GM10248 (cell line): ENCODE measurements at regions not wholly inside any gene's neighbourhood (a gene's known extent, or its start where the extent isn't known, plus 50 kb on each side); places are given as distances from the start of the nearest gene placed in this dataset.

Source experiments
- CTCF ChIA-PET: fragments of 300-600 bp; sonication (Branson Sonifier 250); formaldehyde crosslinking; extraction: SDS; loops from one replicate; lab custom pipeline; 2021; ENCODE audit warnings: antibody characterized with exemption; lab: Yijun Ruan, JAX
- POLR2A ChIA-PET: fragments of 350-650 bp; sonication (Branson Sonifier 250); formaldehyde crosslinking; extraction: SDS; loops from one replicate; lab custom pipeline; 2020; ENCODE audit warnings: antibody characterized with exemption; lab: Yijun Ruan, JAX
- DNase-seq: peaks from one replicate; pipeline ENCODE4 v3.0.0; 2012; ENCODE audit errors: extremely low spot score
- CTCF ChIP-seq: IDR thresholded peaks from 2 replicates; pipeline ENCODE4 v1.5.1; 2012; ENCODE audit warnings: mild to moderate bottlenecking, low read depth; ENCODE audit errors: extremely low read depth, missing control alignments, control extremely low read depth

- POLR2A ChIA-PET: no interaction called here
- TF ChIP-seq CTCF: no peak
- CTCF ChIA-PET: interaction anchor here (1.0 kb wide), 1 partner anchor 15 kb away, joined by 4 read pairs; no protein-coding TSS in a partner anchor
- DNase-seq: no peak
Measured at GRCh38 chr20:11158146-11158545, 484.3 kb upstream of the JAG1 start.

DNA sequence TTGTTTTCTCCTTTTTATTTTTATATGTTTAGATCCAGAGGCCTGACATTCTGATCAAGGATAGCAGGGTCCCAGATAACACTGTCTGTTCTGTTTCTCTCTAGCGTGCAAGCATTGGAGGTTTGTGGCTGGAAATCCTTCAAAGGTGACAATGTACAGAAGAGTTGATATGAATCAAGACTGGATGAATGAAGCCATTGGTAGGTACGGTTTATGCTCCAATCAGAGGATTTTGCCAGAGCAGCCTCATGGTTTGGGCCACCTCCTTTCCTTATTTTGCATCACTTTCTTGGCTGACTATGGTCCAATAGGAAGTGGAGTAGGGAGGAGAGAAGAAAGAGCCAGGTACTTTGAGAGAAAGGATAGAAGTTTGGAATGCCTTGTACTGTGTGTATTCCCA is 484.8 kb upstream of the JAG1 start:
- DNase-seq: no peak
- POLR2A ChIA-PET: no interaction called here
- CTCF ChIA-PET: no interaction called here
- TF ChIP-seq CTCF: no peak

DNA sequence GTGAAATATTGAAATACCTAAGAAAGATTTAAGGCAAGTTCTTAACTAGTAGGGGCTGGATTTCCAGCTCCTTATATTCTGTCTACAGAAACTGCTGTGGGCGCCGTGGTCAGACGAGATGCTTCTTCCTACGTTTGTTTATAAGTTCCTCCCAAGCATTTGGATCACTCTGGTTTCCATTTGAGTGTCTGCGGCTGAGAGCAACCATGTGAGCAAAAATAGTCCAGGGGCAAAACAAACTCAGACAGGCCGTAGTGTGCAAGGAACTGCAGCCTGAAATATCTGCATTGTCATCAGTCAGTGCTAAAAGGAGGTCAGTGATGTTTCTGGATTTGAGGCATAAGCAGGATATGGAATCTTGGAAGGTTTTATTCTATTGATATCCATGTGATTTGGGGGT is 485.9 kb upstream of the JAG1 start:
- ChIA-PET CTCF (no interaction called here), POLR2A (no interaction called here)
- TF ChIP-seq CTCF: no peak
- no peak for DNase-seq

DNA sequence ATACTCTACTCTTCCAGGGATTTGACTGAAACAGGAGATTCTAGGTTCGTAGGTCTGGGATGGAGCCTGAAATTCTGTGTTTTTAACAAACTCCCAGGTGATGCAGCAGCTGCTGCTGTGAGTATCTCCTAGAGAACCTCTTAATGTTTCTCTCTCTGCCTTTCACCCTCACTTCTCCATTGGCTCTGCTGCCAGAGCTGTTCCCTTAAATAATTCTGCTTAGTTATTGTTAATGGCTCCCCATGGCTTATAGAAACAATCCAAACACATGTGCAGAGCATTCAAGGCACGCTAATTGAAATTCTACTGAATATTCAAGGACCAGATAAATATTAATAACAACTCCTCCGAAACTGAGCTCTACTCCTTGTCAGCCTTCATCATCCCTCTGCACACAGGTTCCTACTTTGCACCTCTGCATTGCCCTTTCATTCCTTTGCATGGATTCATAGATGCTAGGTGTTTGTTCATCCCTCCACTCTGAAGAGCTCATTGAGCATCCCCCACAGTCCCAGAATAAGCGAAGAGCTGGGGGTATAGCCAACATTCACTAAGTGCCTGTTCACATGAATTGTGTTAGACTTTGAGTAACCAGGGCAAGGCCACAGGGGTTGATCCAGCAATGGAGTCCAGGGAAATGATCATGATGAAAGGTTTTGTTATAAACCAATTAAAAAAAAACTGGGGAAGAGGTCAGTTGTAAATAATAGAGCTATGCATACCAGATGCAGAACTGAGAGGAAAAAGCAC is 488.4 kb upstream of the JAG1 start:
- TF ChIP-seq CTCF: no peak
- DNase-seq: no peak
- CTCF ChIA-PET: interaction anchor here (0.6 to 1.7 kb wide), 4 partner anchors 9 to 384 kb away, joined by 3 to 8 read pairs (median 3); no protein-coding TSS in a partner anchor
- POLR2A ChIA-PET: no interaction called here

DNA sequence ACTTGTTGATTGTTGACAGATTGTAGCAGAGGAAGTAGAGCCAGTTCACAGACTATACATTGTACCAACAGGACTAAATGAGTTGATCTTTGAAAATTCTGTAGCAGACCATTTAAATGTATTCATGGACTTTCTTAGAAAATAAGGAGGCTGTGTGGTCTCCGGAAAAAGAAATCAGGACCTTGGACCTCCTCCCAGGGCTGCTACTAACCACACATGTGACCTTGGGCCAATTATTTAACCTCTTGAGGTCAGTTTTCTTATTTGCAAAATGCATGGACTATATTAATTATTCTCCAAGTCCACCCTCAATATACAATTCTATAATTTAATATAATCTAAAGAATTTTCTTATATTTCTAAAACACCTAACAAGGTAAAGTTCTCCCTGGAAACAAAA is 492.0 kb upstream of the JAG1 start:
- ChIA-PET CTCF (interaction anchor here (1.8 kb wide), 1 partner anchor 23 kb away, joined by 3 read pairs; no protein-coding TSS in a partner anchor), POLR2A (no interaction called here)
- no peak for TF ChIP-seq CTCF
- DNase-seq: no peak

DNA sequence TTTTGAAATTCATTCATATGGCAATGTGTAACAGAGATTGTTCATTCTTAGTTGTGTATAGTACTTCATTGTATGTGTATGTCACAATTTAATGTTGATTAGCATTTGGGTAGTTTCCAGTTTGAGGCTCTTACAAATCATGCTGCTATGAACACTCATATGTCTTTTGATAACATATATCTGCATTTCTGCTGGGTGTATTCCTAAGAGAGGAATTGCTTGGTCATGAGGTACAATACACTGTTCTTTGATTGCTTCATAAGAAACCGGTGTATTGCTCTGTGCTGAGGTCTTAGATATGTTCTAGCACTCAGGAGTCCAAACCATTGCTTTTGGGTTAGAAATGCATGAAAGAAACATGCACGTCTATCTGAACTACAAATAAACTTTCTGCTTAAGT is 492.9 kb upstream of the JAG1 start:
- no peak for TF ChIP-seq CTCF
- no peak for DNase-seq
- POLR2A ChIA-PET: no interaction called here
- CTCF ChIA-PET: interaction anchor here (1.8 kb wide), 1 partner anchor 22 kb away, joined by 3 read pairs; no protein-coding TSS in a partner anchor
